ENCODE measurements at regions not wholly inside any gene's neighbourhood (a gene's known extent, or its start where the extent isn't known, plus 50 kb on each side); places are given as distances from the start of the nearest gene placed in this dataset.

DNA sequence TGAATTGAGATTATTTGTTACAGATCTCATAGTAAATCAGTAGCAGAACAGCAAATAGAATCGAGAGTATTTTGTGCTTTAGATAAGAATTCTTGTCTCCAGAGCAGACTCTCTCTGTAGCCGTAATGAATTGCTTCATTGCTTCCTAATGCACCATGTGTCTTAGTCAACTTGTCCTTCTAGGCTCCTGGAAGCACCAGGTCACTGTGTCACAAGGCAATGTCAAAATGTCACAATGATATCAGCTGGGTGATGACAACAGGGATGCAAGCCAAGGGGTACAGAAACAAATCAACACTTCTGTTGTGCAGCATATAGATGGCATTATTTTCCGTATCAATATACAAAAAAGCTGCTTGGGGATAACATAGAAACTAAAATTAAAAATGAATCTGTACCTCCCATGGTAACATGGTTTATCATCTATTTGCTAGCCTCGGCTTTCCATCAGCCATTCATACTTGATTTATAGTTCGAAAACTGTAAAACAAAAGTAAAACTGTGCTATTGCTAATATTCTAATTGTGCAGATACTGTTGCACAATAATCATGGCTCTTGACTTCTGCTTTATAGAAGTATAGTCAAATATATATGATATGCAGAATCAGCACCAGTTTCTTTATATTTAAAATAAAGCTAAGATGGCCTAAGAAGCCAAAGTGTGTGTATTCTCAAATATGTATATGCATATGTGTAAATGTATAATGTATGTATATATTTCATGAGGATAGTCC lies 435.9 kb upstream of the TLE4 start:
- no peak for DNase-seq

DNA sequence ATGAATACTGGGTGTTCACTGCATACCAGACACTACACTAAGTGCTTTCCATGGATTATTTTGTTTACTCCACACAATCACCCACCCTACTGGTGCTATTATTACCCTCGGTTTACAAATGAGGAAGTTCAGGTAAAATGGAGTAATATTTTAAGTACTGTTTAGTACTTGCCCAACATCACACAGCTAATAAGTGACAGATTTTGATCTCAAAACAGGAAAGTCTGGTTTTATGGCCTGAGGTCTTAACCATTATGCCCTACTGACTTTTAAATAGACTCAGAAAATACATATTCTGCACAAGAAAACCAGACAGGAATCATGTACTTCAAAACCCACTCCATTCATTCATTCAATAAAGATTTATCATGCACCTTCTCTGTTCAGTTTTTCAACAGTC lies 431.0 kb upstream of the TLE4 start:
- no peak for DNase-seq

DNA sequence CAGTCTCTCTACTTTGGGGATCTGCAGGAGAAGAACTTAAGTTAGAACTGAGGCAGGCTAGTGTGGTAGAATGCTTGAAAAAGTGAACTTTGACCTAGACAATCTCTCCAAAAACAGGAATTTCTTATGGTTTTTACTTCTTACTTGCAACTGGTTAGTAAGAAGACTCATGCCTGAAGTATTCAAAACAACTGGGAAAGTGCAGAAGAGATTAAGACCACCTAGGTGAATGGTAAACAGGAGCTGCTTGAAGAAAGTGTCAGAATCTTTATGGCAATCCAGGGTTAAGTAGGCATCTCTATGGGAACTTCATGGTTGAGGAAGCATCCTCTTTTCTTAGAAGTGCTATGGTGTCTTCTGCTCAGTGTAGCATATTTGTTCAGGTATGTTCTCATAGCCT lies 428.6 kb upstream of the TLE4 start:
- no peak for DNase-seq

DNA sequence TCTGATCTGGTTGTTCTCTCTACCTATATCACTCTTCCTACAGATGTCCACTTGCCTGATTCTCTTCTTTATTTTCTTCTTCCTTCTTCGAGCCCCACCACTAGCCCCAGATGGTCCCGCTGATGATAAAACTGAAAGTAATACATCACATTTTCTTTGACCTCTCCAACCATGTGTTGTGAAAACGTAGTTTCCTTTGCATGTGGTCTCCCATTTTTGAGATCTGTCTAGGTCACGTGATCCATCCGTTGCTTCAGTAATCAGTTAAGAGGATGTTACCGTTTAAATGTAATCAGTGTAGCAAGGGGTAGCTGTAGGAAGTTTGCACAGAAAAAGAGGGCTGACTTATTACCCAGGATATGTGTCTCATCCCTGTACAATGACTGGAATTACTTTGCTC lies 426.3 kb upstream of the TLE4 start:
- no peak for DNase-seq

DNA sequence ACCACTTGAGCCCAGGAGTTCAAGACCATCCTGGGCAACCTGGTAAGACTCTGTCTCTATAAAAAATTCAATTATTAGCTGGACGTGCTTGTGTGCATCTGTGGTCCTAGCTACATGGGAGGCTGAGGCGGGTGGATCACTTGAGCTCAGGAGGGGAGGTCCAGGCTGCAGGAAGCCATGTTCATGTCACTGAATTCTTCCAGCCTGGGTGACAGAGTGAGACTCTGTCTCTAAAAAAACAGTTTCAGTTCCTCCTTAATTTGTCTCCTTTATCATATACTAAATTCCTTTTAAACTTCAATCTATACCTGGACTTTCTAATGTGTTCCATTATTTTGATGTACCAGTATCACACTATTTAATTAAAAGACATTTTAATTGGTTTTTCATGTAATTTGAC lies 422.2 kb upstream of the TLE4 start:
- DNase-seq = no peak

DNA sequence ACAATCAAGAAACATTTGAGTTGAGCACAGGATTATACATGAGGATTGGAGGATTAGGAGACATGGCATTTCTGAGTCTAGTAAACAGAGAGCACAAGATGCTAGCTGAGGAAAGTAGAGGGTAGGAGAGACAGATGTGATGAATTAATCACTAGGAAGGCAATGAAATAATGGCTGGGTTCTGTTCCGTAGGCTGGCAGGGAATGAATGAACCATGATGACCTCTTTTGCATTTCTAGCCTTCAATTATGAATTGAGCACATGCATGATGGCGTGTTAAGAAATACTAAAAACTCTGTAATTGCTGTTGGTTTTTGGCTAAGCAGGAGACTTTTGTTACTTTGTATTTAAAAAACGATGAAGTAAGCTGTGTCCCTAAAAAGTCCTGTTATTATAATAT lies 420.0 kb upstream of the TLE4 start:
- DNase-seq = no peak

DNA sequence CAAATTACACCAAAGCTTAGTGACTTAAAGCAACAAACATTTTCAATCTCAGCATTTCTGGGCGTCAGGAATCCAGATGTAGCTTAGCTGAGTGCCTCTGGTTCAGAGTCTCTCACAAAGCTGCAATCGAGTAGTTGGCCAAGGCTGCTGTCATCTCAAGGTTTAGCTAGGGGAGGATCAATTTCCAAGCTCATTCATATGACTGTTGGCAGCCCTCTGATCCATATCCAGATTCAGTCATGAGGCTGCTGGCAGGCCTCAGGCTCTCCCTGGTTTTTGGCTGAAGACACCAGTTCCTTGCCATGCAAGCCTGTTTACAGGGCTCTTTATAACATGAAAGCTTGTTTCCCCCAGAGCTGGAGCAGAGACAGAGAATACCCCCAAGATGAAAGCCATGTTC lies 419.5 kb upstream of the TLE4 start:
- DNase-seq = no peak

DNA sequence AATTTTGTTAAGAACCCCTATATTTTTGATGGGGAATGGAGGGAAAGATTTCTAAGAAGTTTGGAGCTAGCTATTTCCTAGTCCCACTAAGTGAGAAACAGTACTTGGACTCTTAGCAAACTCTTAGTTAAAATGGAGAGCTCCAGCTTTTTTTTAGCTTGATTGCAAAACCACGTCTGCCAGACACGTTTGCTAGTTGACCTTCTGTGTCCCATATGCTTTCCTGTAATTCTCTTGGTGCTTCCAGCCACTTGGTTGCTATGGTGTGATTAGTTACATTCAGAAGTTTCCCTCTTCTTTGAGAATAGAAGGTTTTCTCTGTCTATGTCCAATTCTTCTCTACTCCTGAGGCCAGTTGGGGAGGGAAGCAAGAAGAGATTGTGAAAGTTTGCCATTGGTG lies 417.0 kb upstream of the TLE4 start:
- DNase-seq = no peak

DNA sequence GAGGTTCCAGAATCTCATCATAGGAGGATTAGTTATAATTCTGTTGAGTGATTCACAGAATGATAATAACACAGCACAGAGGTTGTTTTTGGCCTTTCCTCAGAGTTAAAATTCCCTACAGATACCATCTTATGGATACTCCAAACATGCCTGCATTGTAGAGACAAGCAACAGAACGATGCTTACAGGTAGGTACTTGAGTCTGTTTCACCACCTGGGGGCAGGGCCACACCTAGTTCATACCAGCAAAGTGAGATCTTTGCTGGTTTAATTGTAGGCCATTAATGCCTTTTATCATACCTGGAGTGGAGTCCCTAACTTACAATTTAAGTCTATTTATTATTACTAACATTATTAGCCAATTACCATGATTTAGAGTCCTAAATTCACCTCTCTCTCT lies 416.5 kb upstream of the TLE4 start:
- DNase-seq = no peak

DNA sequence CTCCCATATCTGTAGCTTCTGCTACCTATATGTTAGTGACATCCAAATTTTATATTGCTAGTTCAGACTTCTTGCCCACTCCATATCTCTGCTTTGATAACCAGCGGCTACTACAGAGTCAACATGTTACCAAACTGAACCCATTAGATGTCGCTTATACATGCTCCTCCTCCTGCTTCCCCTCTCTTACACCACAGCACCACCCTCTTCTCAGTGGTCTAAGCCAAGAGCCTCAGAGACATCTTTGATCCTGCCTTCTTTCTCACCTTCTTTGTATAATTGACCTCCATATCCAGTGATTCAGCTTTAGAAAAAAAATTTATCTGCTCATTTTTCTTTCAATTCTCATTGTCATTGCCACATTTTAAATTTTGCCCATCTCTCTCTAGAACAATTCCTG lies 408.2 kb upstream of the TLE4 start:
- DNase-seq = no peak

DNA sequence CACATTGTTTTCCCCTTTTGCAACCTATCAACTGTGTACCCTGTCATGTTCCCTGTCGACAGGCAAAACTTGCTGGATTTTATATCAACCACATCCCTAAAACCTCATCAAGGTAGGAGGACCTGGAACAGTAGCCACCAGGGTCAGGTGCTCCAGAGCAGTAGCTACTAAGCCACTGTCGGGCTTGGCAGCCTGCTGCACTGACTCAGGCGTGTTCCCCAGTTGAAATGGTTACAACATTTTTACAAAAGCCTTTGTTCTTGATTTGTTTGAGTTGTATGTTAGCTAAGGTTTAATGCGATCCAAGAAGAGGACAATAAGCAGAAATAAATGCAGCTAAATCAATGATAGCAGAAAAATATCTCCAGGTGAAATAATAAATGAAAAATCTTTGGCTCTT lies 407.4 kb upstream of the TLE4 start:
- no peak for DNase-seq

DNA sequence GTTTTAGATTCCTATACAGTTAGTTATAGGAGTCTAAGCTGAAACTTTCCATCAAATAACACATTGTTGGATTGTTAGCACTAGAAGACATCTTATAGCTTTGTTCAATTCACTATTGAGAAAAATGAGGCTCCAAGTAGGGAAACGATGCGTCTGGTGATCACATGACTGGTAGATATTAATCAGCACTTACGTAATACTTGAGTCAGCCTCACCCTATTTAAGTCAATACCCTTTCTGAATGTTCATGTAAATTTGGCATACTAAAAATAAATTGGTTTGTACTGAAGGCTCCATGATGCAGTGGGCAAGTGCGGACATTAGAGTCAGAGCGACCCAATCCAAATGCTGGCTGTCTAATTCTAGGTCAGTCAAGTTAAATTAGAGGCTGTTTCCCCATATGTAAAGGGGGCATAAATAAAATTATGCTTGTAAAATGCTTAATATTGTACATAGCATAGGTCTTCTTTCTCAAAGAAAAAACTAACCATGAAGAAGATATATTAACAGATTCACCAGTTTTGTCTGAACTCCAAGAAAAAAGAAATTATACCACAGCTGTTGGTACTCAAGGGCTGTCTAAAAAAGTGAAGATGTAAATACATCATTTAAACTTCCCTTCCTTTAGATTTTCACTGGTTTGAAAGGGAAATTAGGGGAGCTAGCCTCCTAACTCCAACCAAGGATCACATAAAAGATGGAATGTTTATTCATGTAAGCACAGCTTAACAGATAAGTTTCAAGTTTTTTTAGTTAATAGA lies 406.6 kb upstream of the TLE4 start:
- no peak for DNase-seq

DNA sequence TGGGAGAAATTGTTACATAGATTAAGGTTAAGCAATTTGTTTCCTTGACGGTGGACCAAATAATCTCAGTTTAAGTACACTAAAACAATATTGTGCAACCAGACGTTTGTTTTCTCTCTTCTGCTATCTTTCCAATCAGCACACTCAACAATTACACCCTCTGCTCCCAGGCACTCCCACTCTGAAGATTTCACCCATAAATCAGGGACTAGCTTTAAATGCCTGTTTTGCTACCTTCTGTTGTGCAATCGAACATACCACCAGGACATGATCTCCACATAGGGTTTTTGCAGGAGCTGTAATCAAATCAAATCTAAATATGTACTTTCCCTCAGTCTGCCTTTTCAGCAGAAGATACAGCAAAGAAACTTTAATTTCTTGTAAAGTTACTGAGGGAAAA lies 405.8 kb upstream of the TLE4 start:
- no peak for DNase-seq

DNA sequence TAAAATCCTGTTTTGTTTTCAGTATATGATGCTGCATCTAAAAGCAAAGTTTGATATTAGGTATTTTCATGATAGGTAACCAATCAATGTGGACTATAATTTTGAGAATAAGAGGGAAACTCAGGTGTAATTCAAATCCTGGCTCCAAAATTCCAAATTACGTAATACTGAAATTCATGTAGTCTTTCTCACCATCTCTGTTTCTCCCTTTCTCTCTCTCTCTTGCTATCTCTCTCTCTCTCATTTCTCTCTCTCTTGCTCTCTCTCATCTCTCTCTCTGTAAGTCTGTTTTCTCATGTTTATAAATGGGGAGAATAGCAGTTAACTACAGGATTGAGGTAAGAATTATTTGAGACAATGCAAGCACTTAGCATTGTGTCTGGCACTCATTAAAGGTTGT lies 401.1 kb upstream of the TLE4 start:
- no peak for DNase-seq

DNA sequence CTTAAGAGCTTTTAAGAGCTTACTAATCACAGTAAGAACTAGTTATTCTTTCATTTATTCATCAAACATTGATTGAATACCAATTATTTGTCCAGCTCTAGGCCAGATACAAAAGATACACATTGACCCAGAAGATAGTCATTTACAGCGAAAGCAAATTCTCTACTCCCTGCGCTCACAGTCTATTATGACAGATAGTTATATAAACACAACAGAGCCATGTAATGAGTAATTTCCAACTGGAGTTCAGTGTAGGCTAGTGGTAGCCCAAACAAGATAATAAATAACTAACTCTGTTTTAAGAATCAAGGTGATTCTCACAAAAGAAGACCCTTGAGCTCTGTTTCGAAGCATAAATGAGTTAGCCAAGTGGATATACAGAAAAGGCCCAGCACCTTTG lies 397.8 kb upstream of the TLE4 start:
- DNase-seq = no peak

DNA sequence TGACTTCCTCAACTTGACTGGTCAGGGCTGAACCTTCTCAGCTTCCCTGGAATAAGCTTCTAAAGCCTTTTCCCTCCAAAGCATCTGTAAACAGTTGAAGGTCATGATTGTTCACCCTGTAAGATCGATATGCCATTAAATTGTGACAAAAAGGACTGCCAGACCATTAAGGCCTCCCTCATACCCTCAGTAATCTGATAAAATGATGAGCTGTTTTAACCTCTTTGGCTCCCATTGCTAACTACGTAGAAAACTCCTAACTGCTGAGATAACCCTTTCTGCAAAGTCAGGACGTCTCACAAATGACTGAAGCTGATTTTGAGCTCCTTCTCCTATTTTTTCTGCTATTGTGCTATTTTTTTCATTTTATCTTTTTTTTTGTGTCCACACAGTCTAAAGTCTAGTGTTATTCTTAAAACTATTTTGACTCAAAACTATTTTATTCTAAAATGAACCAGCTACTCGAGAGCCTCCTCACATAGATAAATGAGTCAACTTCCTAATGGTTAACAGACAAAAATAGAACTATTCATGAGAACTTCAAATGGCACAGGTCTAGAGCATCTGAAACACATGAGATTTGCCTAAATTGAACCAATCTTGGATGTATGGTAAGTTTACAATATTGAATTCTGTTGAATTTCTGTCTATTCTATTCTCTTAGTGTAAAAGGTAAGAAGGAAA lies 395.6 kb upstream of the TLE4 start:
- no peak for DNase-seq

DNA sequence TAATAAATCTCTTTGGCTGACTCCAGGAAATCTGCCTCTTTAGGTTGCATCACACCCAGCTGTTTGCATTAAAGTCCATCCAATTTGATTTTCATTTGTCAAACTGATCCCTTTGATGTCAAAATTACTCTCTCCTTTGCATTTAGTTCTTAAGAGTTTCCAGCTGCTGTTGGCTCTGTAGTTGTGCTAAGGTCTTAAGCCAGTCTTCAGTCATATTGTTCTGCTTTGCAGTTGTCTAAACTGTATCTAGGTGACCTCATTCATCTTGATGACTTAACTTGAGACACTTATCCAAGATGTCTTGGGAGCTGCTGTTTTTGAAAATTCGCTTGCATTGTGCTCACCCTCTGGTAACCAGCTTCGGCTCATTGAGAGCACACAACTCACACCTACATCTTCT lies 386.9 kb upstream of the TLE4 start:
- no peak for DNase-seq

DNA sequence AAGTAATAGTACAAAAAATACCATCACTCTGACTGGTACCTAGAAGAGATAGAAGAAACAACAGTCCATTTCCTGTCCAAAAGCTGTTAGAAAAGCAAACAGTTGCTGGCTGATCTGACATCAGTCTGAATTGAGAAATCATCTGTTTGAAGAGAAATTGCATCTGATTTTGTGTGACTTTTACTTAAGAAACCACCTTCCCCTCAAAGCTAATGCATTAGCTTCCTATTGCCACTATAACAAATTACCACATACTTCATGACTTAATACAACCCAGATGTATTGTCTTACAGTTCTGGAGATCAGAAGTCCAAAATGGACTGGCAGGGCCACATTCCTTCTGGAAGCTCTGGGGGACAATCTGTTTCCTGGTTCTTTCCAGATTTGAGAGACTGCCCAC lies 385.9 kb upstream of the TLE4 start:
- DNase-seq = no peak

DNA sequence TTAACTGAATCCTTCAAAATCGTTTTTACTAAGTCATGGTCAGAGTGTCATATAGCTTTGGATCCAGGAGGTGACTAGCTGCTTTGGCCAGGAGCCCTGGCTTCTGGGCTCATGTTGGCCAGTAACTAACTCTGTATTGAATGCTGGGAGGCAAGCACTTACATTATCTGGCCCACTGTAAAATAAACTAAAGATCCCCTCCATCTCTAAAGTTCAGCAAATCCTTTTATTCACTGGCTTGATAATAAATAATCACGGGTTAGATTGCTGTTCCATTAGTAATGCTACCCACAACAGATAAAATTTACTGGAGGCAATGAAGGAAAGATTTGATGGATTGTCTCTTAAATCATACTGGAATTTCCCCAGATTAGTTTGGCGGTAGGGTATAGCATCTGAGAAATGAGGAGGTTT lies 382.2 kb upstream of the TLE4 start:
- no peak for DNase-seq

DNA sequence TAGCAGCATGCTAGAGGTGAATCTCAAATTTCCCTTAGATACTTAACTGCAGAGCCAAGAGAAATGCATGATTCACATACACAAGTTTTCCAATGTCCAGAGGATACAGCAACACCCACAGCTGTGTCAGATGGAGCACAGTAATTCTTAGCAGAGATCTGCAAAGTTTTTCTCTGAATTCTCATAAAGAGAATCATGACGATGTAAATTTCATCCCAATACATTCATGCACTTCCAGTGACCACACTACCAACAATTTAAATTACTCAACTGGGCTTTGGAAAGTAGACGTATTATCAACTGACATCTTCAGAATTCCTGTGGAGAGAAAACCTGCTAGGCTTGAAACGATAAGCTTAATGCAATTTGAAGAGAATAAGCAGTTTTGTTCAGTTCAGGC lies 378.8 kb upstream of the TLE4 start:
- DNase-seq = no peak

DNA sequence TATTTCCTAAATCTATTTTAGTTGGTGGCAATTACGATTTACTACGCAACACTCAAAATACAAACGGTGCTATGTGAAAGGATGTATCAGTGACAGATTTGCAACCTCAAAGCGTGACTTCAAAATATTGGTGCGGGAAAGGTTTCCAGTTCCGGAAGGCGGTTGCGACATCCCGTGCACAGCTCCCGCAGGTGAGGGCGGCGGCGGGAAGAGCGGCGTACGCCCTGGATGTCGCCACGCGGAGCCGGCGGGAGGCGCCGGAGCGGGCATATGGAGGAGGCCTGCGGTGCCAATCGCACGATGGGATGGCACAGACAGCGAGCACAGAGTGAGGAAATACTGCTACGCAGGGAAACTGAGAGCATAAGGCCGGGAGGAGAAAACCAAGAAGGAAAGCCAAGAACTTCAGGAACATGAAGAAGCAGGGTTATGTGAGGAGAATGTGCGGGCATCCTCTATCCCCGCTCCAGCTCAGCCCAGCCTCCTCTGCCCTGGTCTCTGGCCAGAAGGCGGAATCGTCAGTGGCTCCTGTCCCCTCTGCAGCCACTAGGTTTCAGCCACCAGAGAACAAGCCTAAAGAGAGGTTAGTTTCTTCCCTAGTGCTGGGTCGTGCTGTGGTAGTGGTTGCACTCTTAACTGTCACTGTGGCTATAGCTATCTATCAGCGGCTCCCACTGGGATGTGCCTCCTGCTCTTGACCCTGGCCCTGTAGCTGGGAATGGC lies 378.1 kb upstream of the TLE4 start:
- DNase-seq = no peak

DNA sequence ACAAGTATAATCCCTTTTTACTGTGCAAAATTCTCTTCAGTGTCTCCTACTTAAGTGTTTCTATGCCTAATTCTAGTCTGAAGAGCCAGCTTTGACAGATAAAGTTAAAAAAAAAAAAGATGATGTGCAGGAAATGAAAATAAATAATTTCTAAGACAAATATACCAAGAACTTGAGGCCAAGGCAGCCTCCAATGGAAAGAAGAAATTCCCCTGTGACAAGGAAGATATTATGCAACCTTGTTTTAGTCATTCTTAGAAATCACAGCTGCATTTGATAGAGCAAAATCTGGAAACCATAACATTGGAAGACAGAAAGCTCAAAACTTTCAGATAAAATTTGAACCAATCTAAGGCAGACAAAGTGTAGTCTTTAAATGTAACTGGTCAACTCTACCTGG lies 375.9 kb upstream of the TLE4 start:
- no peak for DNase-seq
